Mononuclear cell (primary cell): ENCODE measurements at regions not wholly inside any gene's neighbourhood (a gene's known extent, or its start where the extent isn't known, plus 50 kb on each side); places are given as distances from the start of the nearest gene placed in this dataset.
"Not testable (repeated sequence)": the region's sequence is repeated elsewhere in the genome, so short reads cannot be mapped to it uniquely, and the experiment has no call there.

Source experiments
- H3K27me3 ChIP-seq: 2 replicates; pipeline ENCODE4 v1.6.0; 2011; ENCODE audit warnings: low read length, control low read depth; ENCODE audit not compliant: insufficient read depth
- H3K4me1 ChIP-seq: 2 replicates; pipeline ENCODE4 v1.5.1; 2011; ENCODE audit warnings: mild to moderate bottlenecking, low read length, control low read depth; ENCODE audit not compliant: insufficient read depth
- H3K4me3 ChIP-seq: 2 replicates; pipeline ENCODE4 v1.5.1; 2011; ENCODE audit warnings: mild to moderate bottlenecking, low read length, moderate library complexity
- H3K9me3 ChIP-seq: 2 replicates; pipeline ENCODE4 v1.5.1; 2011; ENCODE audit warnings: low read depth, mild to moderate bottlenecking, control low read depth, low read length

GRCh38 chr4:12122316-12122715 is 693.6 kb upstream of the HS3ST1 start:
- H3K27me3 ChIP-seq, result no peaks in the 10 kb centered on the region
- H3K4me1 ChIP-seq, result peaks cover 58% of the 10 kb centered on the region
- H3K9me3 ChIP-seq, result no peaks in the 10 kb centered on the region
- no peak overlapping the region for H3K4me3 ChIP-seq

GRCh38 chr4:12120968-12121367 is 692.3 kb upstream of the HS3ST1 start:
- no peaks in the 10 kb centered on the region for H3K27me3 ChIP-seq
- H3K4me1 ChIP-seq, result peaks cover 58% of the 10 kb centered on the region
- H3K9me3 ChIP-seq, result no peaks in the 10 kb centered on the region
- no peak overlapping the region for H3K4me3 ChIP-seq

GRCh38 chr4:12118651-12119213 is 690.0 kb upstream of the HS3ST1 start:
- Histone ChIP-seq H3K4me3 (no peak overlapping the region), H3K4me1 (peaks cover 50% of the 10 kb centered on the region), H3K9me3 (peaks cover 8% of the 10 kb centered on the region), H3K27me3 (no peaks in the 10 kb centered on the region)

- no peaks in the 10 kb centered on the region for H3K27me3 ChIP-seq
- H3K4me1 ChIP-seq, result peaks cover 33% of the 10 kb centered on the region
- H3K9me3 ChIP-seq, result peaks cover 24% of the 10 kb centered on the region
- no peak overlapping the region for H3K4me3 ChIP-seq
Observed at GRCh38 chr4:12116009-12116552, 687.4 kb upstream of the HS3ST1 start.

- Histone ChIP-seq H3K4me1 (peaks cover 4% of the 10 kb centered on the region), H3K4me3 (no peak overlapping the region), H3K27me3 (no peaks in the 10 kb centered on the region), H3K9me3 (peaks cover 24% of the 10 kb centered on the region)
Observed at GRCh38 chr4:12110627-12111026, 681.9 kb upstream of the HS3ST1 start.

GRCh38 chr4:12109056-12109455 is 680.4 kb upstream of the HS3ST1 start:
- H3K4me1 ChIP-seq, H3K27me3 ChIP-seq, H3K4me3 ChIP-seq: not testable (repeated sequence)
- H3K9me3 ChIP-seq, result peaks cover 19% of the 10 kb centered on the region

- Histone ChIP-seq H3K27me3 (no peaks in the 10 kb centered on the region), H3K4me1 (peaks cover 1% of the 10 kb centered on the region), H3K9me3 (no peaks in the 10 kb centered on the region), H3K4me3 (no peak overlapping the region)
Observed at GRCh38 chr4:12105519-12105918, 676.8 kb upstream of the HS3ST1 start.

GRCh38 chr4:12089920-12090319 is 661.2 kb upstream of the HS3ST1 start:
- H3K9me3 ChIP-seq, H3K4me3 ChIP-seq, H3K4me1 ChIP-seq, H3K27me3 ChIP-seq: not testable (repeated sequence)

- Histone ChIP-seq H3K9me3 (peaks cover 7% of the 10 kb centered on the region), H3K27me3 (no peaks in the 10 kb centered on the region), H3K4me1 (no peaks in the 10 kb centered on the region), H3K4me3 (no peak overlapping the region)
Observed at GRCh38 chr4:12084690-12085089, 656.0 kb upstream of the HS3ST1 start.

- Histone ChIP-seq H3K9me3 (no peaks in the 10 kb centered on the region), H3K4me3 (no peak overlapping the region), H3K4me1 (no peaks in the 10 kb centered on the region), H3K27me3 (no peaks in the 10 kb centered on the region)
Observed at GRCh38 chr4:12071316-12071715, 642.6 kb upstream of the HS3ST1 start.

GRCh38 chr4:12053966-12054365 is 625.3 kb upstream of the HS3ST1 start:
- Histone ChIP-seq H3K4me1 (no peaks in the 10 kb centered on the region), H3K4me3 (no peak overlapping the region), H3K27me3 (no peaks in the 10 kb centered on the region), H3K9me3 (no peaks in the 10 kb centered on the region)

- Histone ChIP-seq H3K9me3 (no peaks in the 10 kb centered on the region), H3K27me3 (no peaks in the 10 kb centered on the region), H3K4me1 (no peaks in the 10 kb centered on the region), H3K4me3 (no peak overlapping the region)
Observed at GRCh38 chr4:12053556-12053955, 624.9 kb upstream of the HS3ST1 start.

GRCh38 chr4:12050357-12050756 is 621.7 kb upstream of the HS3ST1 start:
- no peak overlapping the region for H3K4me3 ChIP-seq
- H3K9me3 ChIP-seq, result no peaks in the 10 kb centered on the region
- H3K27me3 ChIP-seq, result no peaks in the 10 kb centered on the region
- H3K4me1 ChIP-seq, result no peaks in the 10 kb centered on the region

GRCh38 chr4:12042818-12043217 is 614.1 kb upstream of the HS3ST1 start:
- Histone ChIP-seq H3K4me1 (no peaks in the 10 kb centered on the region), H3K27me3 (no peaks in the 10 kb centered on the region), H3K9me3 (peaks cover 4% of the 10 kb centered on the region), H3K4me3 (no peak overlapping the region)

- Histone ChIP-seq H3K4me1 (no peaks in the 10 kb centered on the region), H3K4me3 (no peak overlapping the region), H3K27me3 (no peaks in the 10 kb centered on the region), H3K9me3 (peaks cover 4% of the 10 kb centered on the region)
Observed at GRCh38 chr4:12041828-12042227, 613.1 kb upstream of the HS3ST1 start.

GRCh38 chr4:12036450-12036849 is 607.8 kb upstream of the HS3ST1 start:
- Histone ChIP-seq H3K27me3 (no peaks in the 10 kb centered on the region), H3K4me3 (no peak overlapping the region), H3K4me1 (no peaks in the 10 kb centered on the region), H3K9me3 (peaks cover 4% of the 10 kb centered on the region)
